MM.1S (cell line): ENCODE measurements at regions not wholly inside any gene's neighbourhood (a gene's known extent, or its start where the extent isn't known, plus 50 kb on each side); places are given as distances from the start of the nearest gene placed in this dataset.

ENCODE experiments used
- EZH2phosphoT487 ChIP-seq: fragments of 300-600 bp; sonication (generic); IDR thresholded peaks from 2 replicates; pipeline ENCODE4 v1.6.1; 2018; ENCODE audit warnings: antibody characterized with exemption, low read length
- TF ChIP-seq, protein P1 (sequence below): fragments of 300-600 bp; sonication (generic); IDR thresholded peaks from 2 replicates; pipeline ENCODE4 v1.5.1; 2016; ENCODE audit warnings: antibody characterized with exemption, low read length, mixed read lengths

DNA sequence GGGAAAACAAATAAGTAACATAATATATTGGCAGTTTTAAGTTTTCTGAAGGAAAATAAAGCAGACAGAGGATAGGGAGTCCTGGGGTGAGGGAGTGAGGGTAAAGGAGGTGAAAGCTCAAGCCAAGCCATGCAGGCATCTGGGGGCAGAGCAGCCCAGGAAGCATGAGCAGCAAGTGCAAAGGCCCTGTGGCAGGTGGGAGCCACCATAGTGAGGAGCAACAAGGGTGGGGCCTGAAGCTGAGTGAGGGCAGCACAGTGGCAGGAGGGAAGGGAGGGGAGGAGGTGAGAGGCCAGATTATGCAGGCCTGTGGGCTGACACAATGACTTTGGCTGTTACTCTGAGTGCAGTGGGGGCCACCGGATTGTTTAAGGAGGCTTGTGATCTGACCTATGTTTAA lies 138.8 kb upstream of the TNR start:
- TF ChIP-seq, protein P1, sequence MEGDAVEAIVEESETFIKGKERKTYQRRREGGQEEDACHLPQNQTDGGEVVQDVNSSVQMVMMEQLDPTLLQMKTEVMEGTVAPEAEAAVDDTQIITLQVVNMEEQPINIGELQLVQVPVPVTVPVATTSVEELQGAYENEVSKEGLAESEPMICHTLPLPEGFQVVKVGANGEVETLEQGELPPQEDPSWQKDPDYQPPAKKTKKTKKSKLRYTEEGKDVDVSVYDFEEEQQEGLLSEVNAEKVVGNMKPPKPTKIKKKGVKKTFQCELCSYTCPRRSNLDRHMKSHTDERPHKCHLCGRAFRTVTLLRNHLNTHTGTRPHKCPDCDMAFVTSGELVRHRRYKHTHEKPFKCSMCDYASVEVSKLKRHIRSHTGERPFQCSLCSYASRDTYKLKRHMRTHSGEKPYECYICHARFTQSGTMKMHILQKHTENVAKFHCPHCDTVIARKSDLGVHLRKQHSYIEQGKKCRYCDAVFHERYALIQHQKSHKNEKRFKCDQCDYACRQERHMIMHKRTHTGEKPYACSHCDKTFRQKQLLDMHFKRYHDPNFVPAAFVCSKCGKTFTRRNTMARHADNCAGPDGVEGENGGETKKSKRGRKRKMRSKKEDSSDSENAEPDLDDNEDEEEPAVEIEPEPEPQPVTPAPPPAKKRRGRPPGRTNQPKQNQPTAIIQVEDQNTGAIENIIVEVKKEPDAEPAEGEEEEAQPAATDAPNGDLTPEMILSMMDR: no peak
- no peak for TF ChIP-seq EZH2phosphoT487
